SK-N-MC (cell line): ENCODE measurements at regions not wholly inside any gene's neighbourhood (a gene's known extent, or its start where the extent isn't known, plus 50 kb on each side); places are given as distances from the start of the nearest gene placed in this dataset.

ENCODE experiments used
- DNase-seq: peaks from one replicate; pipeline ENCODE4 v3.0.0-alpha.2; 2011; ENCODE audit warnings: low read depth, low spot score
- H3K27ac ChIP-seq: fragments of 200-600 bp; sonication (generic); 2 replicates; pipeline ENCODE4 v1.5.1; 2016; ENCODE audit warnings: mixed run types
- H3K36me3 ChIP-seq: fragments of 200-600 bp; sonication (generic); 2 replicates; pipeline ENCODE4 v1.6.1; 2017; ENCODE audit warnings: antibody characterized with exemption, low read length, mixed read lengths; ENCODE audit not compliant: insufficient read depth
- H3K4me3 ChIP-seq: fragments of 200-600 bp; sonication (generic); 2 replicates; pipeline ENCODE4 v1.5.1; 2016
- H3K9ac ChIP-seq: fragments of 200-600 bp; sonication (generic); 2 replicates; pipeline ENCODE4 v1.8.0; 2017; ENCODE audit warnings: mixed run types, mixed read lengths; ENCODE audit not compliant: insufficient read length
- H3K9me3 ChIP-seq: fragments of 200-600 bp; sonication (generic); 2 replicates; pipeline ENCODE4 v1.6.1; 2017; ENCODE audit warnings: low read depth, mild to moderate bottlenecking, antibody characterized with exemption, low read length, moderate library complexity, mixed read lengths
- EZH2 ChIP-seq: fragments of 200-600 bp; sonication (generic); IDR thresholded peaks from one replicate; pipeline ENCODE4 v1.6.1; 2017; ENCODE audit warnings: antibody characterized with exemption
- FOXP2 ChIP-seq: optimal IDR thresholded peaks from 2 replicates; pipeline ENCODE3; 2011; ENCODE audit warnings: mild to moderate bottlenecking, moderate library complexity; ENCODE audit not compliant: insufficient read depth; ENCODE audit errors: extremely low read length, control extremely low read depth
- POLR2AphosphoS5 ChIP-seq: IDR thresholded peaks from 2 replicates; pipeline ENCODE4 v1.6.1; 2012; ENCODE audit warnings: mild to moderate bottlenecking, low read depth, low read length, borderline replicate concordance

DNA sequence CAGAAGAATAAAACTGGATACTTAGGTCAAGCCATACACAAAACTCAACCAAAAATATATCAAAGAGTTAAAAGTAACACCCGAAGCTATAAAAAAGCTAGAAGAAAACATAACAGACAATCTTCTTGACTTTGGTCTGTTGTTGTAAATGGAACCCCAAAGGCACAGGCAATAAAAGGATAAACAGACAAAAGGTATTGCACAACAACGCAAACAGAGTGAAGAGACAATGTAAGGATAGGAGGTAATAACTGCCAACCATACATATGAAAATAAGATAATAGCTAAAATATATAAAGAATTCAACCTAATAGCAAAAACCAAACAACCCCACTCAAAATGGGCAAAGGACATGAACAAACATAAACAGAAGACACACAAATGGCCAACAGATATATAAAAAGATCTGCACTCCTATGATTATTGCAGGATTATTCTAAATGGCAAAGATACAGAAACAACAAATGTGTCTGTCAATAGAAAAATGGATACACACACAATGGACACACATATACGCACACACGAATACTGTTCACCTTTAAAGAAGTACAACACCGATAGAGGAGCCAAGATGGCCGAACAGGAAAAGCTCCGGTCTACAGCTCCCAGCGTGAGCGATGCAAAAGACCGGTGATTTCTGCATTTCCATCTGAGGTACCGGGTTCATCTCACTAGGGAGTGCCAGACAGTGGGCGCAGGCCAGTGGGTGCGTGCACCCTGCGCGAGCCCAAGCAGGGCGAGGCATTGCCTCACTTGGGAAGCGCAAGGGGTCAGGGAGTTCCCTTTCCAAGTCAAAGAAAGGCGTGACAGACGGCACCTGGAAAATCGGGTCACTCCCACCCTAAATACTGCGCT, 1137.1 kb downstream of the FSCB start:
- H3K9ac ChIP-seq: no peak overlapping the region
- TF ChIP-seq EZH2 (no peak), FOXP2 (no peak), POLR2AphosphoS5 (no peak)

DNA sequence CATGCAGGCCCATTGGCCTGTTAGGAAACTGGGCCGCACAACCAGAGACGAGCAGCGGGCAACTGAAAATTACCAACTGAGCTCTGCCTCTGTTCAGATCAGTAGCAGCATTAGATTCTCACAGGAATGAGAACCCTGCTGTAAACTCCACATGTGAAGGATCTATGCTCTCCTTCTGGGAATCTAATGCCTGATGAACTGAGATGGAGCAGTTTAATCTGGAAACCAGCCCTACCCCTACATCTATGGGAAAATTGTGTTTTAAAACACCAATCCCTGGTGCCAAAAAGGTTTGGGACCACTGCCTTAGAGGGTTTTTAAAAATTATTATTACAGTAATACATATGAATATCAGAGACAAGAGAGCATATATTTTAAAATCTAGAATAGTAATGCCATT, 1144.5 kb downstream of the FSCB start:
- no peak overlapping the region for H3K27ac ChIP-seq
- no peak overlapping the region for H3K9ac ChIP-seq
- no peaks in the 10 kb centered on the region for H3K9me3 ChIP-seq
- TF ChIP-seq FOXP2 (no peak), EZH2 (no peak), POLR2AphosphoS5 (no peak)
- no peak overlapping the region for H3K4me3 ChIP-seq
- DNase-seq: no peak
- no peaks in the 10 kb centered on the region for H3K36me3 ChIP-seq

More for the DNA sequence above, 1137.1 kb downstream of the FSCB start:
- no peaks in the 10 kb centered on the region for H3K36me3 ChIP-seq
- H3K9me3 ChIP-seq: no peaks in the 10 kb centered on the region
- DNase-seq: no peak
- H3K27ac ChIP-seq: no peak overlapping the region
- H3K4me3 ChIP-seq: no peak overlapping the region

DNA sequence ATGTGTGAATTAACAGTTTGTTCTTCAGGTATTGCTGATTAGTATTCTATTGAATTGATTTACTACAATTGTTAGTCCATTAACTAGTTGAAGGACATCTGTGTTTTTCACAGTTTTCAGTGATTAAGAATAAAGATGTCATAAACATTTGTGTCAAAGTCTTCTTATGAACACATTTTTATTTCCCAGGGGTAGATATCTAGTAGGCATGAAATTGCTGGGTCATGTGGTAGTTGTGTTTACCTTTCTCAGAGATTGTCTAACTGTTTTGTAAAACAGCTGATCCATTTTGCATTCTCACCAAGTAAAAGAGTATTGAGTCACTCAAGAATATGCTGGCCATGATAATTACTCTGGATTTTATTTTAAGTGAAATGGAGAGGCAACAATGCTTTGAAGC, 1145.3 kb downstream of the FSCB start:
- TF ChIP-seq FOXP2 (no peak), POLR2AphosphoS5 (no peak), EZH2 (no peak)
- Histone ChIP-seq H3K27ac (no peak overlapping the region), H3K9ac (no peak overlapping the region), H3K36me3 (no peaks in the 10 kb centered on the region), H3K9me3 (no peaks in the 10 kb centered on the region), H3K4me3 (no peak overlapping the region)
- no peak for DNase-seq

DNA sequence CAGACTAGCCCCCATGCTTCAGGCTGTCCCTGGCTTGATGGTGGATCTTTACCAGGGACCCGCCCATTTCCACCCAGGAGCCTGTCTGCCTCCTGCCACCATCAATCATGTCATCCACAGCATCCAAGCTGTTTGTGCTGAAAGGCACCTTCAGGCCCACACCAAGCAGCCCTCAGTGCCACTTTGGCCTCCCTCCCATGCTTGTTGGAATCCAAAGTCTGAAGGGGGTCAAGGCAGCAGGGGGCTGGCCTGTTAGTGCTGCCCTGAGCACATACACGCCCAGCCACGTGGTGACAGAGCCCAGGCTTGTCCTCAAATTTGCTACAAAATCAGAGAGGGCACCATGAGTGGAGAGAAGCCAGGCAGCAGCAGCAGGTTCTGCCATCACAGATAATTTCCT, 1146.8 kb downstream of the FSCB start:
- no peak for DNase-seq
- TF ChIP-seq FOXP2 (no peak), EZH2 (no peak), POLR2AphosphoS5 (no peak)
- H3K9ac ChIP-seq: no peak overlapping the region
- H3K4me3 ChIP-seq: no peak overlapping the region
- H3K36me3 ChIP-seq: no peaks in the 10 kb centered on the region
- H3K27ac ChIP-seq: no peak overlapping the region
- no peaks in the 10 kb centered on the region for H3K9me3 ChIP-seq

DNA sequence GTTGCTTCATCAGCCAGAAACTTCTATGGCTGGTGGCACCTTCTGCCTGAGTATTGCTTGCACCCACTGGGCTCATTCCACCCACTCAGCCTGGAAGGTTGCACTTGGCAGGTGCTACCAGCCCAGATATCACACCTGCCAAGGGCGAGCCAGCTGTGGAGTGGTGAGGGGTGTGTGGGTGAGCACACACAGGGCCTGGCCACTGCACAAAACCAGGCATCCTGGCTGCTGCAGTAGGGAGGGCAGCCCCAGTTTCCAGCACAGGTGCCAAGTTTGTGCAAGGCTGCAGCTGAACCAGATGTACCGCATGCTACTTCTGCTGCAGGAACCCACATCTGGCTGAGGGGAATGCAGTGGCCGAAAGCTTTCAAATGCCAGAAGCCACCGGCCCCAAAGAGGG, 1147.8 kb downstream of the FSCB start:
- Histone ChIP-seq H3K9me3 (no peaks in the 10 kb centered on the region), H3K36me3 (no peaks in the 10 kb centered on the region), H3K4me3 (no peak overlapping the region), H3K9ac (no peak overlapping the region), H3K27ac (no peak overlapping the region)
- DNase-seq: no peak
- TF ChIP-seq FOXP2: no peak
- no peak for TF ChIP-seq EZH2
- no peak for TF ChIP-seq POLR2AphosphoS5

DNA sequence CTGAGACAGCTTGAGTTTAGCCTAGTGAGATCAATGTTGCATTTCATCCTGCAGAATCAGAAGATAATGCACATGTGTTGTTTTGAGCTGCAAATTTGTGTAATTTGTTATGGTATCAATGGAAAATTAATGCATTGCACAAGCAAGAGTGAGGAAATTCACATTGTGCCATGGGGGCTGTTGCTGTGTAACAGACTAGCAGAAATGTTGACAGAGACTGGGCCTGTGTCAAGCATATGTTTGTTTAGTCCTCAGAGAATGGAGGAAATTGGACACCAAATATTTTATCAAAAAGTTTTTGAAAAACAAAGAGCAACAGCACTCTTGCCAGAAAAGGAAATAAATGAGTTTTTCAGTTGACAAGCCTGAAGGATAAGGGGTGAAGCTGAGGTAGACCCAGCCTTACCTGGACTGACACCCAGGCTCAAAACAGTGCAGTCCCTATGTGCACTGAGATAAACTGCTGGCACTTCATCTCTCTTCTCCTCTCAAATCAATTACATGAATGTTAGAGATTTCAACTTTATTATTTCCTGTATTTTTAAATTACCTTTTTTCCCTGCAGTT, 1150.0 kb downstream of the FSCB start:
- Histone ChIP-seq H3K36me3 (no peaks in the 10 kb centered on the region), H3K4me3 (no peak overlapping the region), H3K9ac (no peak overlapping the region), H3K9me3 (no peaks in the 10 kb centered on the region), H3K27ac (no peak overlapping the region)
- TF ChIP-seq FOXP2: no peak
- TF ChIP-seq EZH2: no peak
- no peak for TF ChIP-seq POLR2AphosphoS5
- no peak for DNase-seq

DNA sequence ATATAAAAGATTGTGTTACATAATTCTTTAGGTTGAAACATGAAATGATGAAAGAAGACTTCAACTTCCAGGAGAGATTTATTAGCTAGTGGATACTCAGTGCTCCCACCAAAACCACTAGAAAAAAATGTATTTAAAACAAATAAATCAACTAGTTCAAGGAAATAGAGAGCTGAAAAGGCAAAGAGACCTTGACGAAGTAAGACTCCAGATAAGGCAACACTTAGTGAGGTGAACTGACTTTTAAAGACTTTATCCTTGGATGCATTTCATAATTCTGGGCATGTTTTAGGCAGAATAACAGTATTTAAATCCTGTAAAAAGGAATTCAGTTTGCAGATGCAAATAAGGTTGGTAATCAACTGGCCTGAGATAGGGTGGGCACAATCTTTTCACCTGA, 1150.7 kb downstream of the FSCB start:
- no peak for TF ChIP-seq FOXP2
- no peak for TF ChIP-seq EZH2
- no peak for TF ChIP-seq POLR2AphosphoS5
- no peak overlapping the region for H3K4me3 ChIP-seq
- H3K27ac ChIP-seq: no peak overlapping the region
- no peak for DNase-seq
- no peaks in the 10 kb centered on the region for H3K36me3 ChIP-seq
- H3K9ac ChIP-seq: no peak overlapping the region
- H3K9me3 ChIP-seq: no peaks in the 10 kb centered on the region

DNA sequence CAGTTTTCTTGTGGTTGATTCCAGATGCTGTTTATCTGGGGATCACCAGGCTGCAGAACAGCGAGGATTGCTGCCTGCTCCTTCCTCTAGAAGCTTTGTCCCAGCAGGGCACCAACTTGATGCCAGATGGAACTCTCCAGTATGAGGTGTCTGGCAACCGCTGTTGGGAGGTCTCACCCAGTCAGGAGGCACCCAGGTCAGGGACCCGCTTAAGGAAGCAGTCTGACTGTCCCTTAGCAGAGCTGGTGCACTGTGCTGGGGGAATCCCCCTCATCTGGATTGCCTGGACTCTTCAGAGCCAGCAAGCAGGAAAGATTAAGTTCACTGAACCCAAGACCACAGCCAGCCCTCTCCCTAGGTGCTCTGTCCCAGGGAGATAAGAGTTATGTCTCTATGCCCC, 1165.2 kb downstream of the FSCB start:
- no peak for DNase-seq
- Histone ChIP-seq H3K27ac (no peak overlapping the region), H3K9me3 (no peaks in the 10 kb centered on the region), H3K36me3 (no peaks in the 10 kb centered on the region), H3K9ac (no peak overlapping the region), H3K4me3 (no peak overlapping the region)
- TF ChIP-seq POLR2AphosphoS5: no peak
- TF ChIP-seq FOXP2: no peak
- TF ChIP-seq EZH2: no peak
